HFFc6 (cell line): ENCODE measurements at regions not wholly inside any gene's neighbourhood (a gene's known extent, or its start where the extent isn't known, plus 50 kb on each side); places are given as distances from the start of the nearest gene placed in this dataset.

Experiments
- DNase-seq: peaks from one replicate; pipeline ENCODE4 v3.0.0-alpha.2; 2018
- H3K27ac Mint-ChIP-seq: 2 replicates; pipeline ENCODE4 v1.8.0; 2020; ENCODE audit warnings: mild to moderate bottlenecking, mixed read lengths
- H3K27me3 Mint-ChIP-seq: 2 replicates; pipeline ENCODE4 v1.8.0; 2021; ENCODE audit warnings: mild to moderate bottlenecking, moderate library complexity, mixed read lengths; ENCODE audit not compliant: insufficient read depth
- H3K36me3 Mint-ChIP-seq: 2 replicates; pipeline ENCODE4 v1.8.0; 2021; ENCODE audit warnings: low read depth, mixed read lengths
- H3K4me1 Mint-ChIP-seq: 2 replicates; pipeline ENCODE4 v1.8.0; 2020; ENCODE audit warnings: low read depth, mixed read lengths
- H3K4me3 Mint-ChIP-seq: 2 replicates; pipeline ENCODE4 v1.8.0; 2020; ENCODE audit warnings: mild to moderate bottlenecking, moderate library complexity, mixed read lengths
- H3K9me3 Mint-ChIP-seq: 2 replicates; pipeline ENCODE4 v1.8.0; 2020; ENCODE audit warnings: mild to moderate bottlenecking, mixed read lengths
- TF ChIP-seq, protein P1 (sequence below): fragments of 200-600 bp; sonication (generic); IDR thresholded peaks from 2 replicates; pipeline ENCODE4 v1.5.0; 2021; ENCODE audit warnings: antibody characterized with exemption, mild to moderate bottlenecking

DNA sequence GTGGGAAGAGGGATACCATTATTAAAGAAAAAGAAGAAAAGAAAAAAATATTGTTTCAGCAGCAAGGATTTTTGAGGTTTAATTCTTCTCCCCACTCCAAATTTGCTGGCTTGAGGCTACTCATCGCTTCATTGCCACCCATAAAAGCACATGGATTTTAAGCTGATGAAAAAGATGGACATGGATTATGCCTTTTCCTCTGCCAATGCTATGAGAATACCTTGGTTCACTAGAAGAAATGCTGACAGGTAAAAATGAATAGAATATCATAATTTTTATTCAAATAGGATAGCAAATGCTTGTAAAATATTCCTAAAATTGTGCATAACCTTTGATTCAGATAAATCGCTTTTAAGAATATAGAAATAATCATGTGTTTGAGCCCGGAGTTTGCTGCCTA is 289.7 kb upstream of the DPYD start:
- no peak for DNase-seq
- H3K4me1 Mint-ChIP-seq: peaks cover 42% of the 10 kb centered on the region
- TF ChIP-seq, protein P1, sequence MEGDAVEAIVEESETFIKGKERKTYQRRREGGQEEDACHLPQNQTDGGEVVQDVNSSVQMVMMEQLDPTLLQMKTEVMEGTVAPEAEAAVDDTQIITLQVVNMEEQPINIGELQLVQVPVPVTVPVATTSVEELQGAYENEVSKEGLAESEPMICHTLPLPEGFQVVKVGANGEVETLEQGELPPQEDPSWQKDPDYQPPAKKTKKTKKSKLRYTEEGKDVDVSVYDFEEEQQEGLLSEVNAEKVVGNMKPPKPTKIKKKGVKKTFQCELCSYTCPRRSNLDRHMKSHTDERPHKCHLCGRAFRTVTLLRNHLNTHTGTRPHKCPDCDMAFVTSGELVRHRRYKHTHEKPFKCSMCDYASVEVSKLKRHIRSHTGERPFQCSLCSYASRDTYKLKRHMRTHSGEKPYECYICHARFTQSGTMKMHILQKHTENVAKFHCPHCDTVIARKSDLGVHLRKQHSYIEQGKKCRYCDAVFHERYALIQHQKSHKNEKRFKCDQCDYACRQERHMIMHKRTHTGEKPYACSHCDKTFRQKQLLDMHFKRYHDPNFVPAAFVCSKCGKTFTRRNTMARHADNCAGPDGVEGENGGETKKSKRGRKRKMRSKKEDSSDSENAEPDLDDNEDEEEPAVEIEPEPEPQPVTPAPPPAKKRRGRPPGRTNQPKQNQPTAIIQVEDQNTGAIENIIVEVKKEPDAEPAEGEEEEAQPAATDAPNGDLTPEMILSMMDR: no peak
- H3K4me3 Mint-ChIP-seq: peak overlapping the region; percentile 87
- peaks cover 2% of the 10 kb centered on the region; the same call in 1 of the 2 replicates for H3K9me3 Mint-ChIP-seq
- H3K27ac Mint-ChIP-seq: peak overlapping the region; percentile 93
- H3K27me3 Mint-ChIP-seq: no peaks in the 10 kb centered on the region
- H3K36me3 Mint-ChIP-seq: peaks cover 11% of the 10 kb centered on the region

DNA sequence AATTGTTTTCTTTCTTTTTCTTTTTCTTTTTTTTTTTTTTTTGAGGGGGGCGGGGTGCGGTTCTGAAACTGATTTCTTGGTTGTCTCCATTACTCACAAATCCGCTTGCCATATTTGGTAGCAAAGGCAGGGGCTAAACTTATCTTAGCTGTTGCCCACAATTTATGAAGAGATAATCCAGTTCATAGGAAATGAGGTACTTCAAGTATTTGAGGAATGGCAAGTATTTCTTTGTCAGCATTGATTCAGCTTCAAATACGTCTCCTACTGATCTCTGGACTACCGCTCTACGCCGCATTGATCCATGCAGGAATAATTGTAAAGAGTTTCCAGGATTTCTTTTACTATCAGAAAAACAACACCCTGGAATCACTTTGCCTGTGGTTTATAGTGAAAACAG is 289.2 kb upstream of the DPYD start:
- Mint-ChIP-seq H3K36me3 (peaks cover 14% of the 10 kb centered on the region), H3K4me1 (peaks cover 47% of the 10 kb centered on the region), H3K4me3 (peak overlapping the region; percentile 87), H3K27me3 (no peaks in the 10 kb centered on the region), H3K27ac (peak overlapping the region; percentile 93), H3K9me3 (peaks cover 5% of the 10 kb centered on the region; the same call in 1 of the 2 replicates)
- DNase-seq: peak; percentile 89
- TF ChIP-seq, protein P1: no peak

- no peak overlapping the region for H3K4me3 Mint-ChIP-seq
Observed at GRCh38 chr1:98205291-98206017, 284.6 kb upstream of the DPYD start.

DNA sequence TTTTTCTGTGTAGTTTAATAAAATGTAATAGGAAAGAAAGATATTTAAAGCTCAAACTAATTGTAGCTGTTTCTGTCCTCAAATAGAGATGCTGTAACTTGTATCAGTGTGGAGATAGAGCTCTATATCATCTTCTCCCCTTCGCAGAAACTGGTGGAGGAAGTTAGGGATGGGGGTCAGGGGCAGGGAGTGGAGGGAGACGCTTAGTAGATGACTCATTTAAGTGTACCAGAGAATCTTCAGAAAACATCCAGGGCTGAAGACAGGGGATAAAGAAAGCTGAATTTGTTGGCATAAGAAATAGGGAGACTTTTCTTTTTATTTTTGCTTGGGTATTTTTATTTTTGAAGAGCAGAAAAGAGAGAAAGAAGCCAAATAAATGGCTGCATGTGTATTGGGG is 282.6 kb upstream of the DPYD start:
- peaks cover 5% of the 10 kb centered on the region; the same call in 1 of the 2 replicates for H3K9me3 Mint-ChIP-seq
- peaks cover 61% of the 10 kb centered on the region for H3K4me1 Mint-ChIP-seq
- peaks cover 19% of the 10 kb centered on the region for H3K36me3 Mint-ChIP-seq
- peak overlapping the region; percentile 44 for H3K27ac Mint-ChIP-seq
- peak; percentile 15 for DNase-seq
- H3K27me3 Mint-ChIP-seq: no peaks in the 10 kb centered on the region; the same call in 1 of the 2 replicates
- TF ChIP-seq, protein P1: no peak
- H3K4me3 Mint-ChIP-seq: peak overlapping the region; percentile 33; the same call in 1 of the 2 replicates

More at GRCh38 chr1:98205291-98206017, 284.6 kb upstream of the DPYD start:
- peaks cover 19% of the 10 kb centered on the region for H3K36me3 Mint-ChIP-seq
- peak; percentile 50 for DNase-seq
- peaks cover 78% of the 10 kb centered on the region for H3K4me1 Mint-ChIP-seq
- H3K27ac Mint-ChIP-seq: peak overlapping the region; percentile 53
- H3K27me3 Mint-ChIP-seq: no peaks in the 10 kb centered on the region; the same call in 1 of the 2 replicates
- TF ChIP-seq, protein P1: no peak
- H3K9me3 Mint-ChIP-seq: peaks cover 5% of the 10 kb centered on the region; the same call in 1 of the 2 replicates

DNA sequence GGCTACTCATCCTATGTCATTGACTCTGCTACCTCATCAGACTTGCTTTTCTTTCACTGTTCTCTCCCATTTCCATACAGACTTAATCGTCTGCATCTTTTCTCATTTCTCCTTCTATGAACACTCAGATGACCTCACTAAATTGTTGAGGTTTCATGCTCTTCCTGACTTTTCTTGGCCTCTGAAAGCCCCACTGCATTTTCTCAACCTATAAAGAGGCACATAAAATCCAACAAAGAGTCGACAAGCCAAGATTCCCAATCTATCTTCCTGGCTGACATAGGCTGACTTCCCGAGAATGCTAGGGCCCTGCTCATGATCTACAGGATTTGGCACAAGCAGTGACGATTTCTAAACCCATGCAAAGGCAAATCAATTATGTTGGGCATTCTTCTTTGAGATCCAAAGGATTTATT is 280.8 kb upstream of the DPYD start:
- peaks cover 5% of the 10 kb centered on the region; the same call in 1 of the 2 replicates for H3K9me3 Mint-ChIP-seq
- TF ChIP-seq, protein P1: no peak
- peaks cover 14% of the 10 kb centered on the region for H3K36me3 Mint-ChIP-seq
- H3K4me3 Mint-ChIP-seq: peak overlapping the region; percentile 27
- peak; percentile 72 for DNase-seq
- H3K4me1 Mint-ChIP-seq: peaks cover 69% of the 10 kb centered on the region
- H3K27ac Mint-ChIP-seq: peak overlapping the region; percentile 85
- H3K27me3 Mint-ChIP-seq: no peaks in the 10 kb centered on the region; the same call in 1 of the 2 replicates
